K562 (cell line): ENCODE measurements at regions not wholly inside any gene's neighbourhood (a gene's known extent, or its start where the extent isn't known, plus 50 kb on each side); places are given as distances from the start of the nearest gene placed in this dataset.

ENCODE experiments used
- ATAC-seq: fragments of 200-7000 bp; cut with Tn5 transposase; 3 replicates; pipeline ENCODE4 v1.9.1; 2020; ENCODE audit warnings: moderate library complexity
- BruUV-seq: library from RNA; stranded (reverse); fragments of 400-500 nt; replicated peaks from 2 replicates; lab custom pipeline; 2021; lab: Mats Ljungman, UMichigan
- CTCF ChIA-PET: fragments of 300-600 bp; formaldehyde crosslinking; extraction: SDS; loops from one replicate; lab custom pipeline; 2021; ENCODE audit warnings: low intra/inter-chr PET ratio; lab: Yijun Ruan, JAX
- POLR2A ChIA-PET: fragments of 300-600, 350-650 bp; sonication (Branson Sonifier 250); formaldehyde crosslinking; extraction: SDS; loops from one replicate; lab custom pipeline; 2021; ENCODE audit warnings: antibody characterized with exemption, inconsistent platforms; lab: Yijun Ruan, JAX
- DNase-seq, 4 experiments: peaks; one replicate each; pipeline versions ENCODE4 v3.0.0 to v3.0.0-alpha.2; 2011 to 2018; ENCODE audit warnings: low spot score in 3 of 4, mixed read lengths in 3 of 4; ENCODE audit errors: extremely low read depth in 1 of 4
- FAIRE-seq: peaks from 2 replicates; lab custom pipeline; 2011; peaks lifted over from hg19 to GRCh38; lab: Jason Lieb, UNC
- H2AFZ ChIP-seq: 2 replicates; pipeline ENCODE4 v1.6.0; 2011; ENCODE audit warnings: low read depth, low read length, control low read depth, inconsistent platforms
- H3K27ac ChIP-seq: fragments of 200-600 bp; 3 replicates; pipeline ENCODE4 v1.8.0; 2011; ENCODE audit warnings: low read depth, mild to moderate bottlenecking, control low read depth, inconsistent platforms, low read length, moderate library complexity, mixed read lengths; ENCODE audit errors: extremely low read depth
- H3K27me3 ChIP-seq, 2 experiments: fragments of 300-600 bp in 1 of 2; 2 replicates in 1 of 2; 3 replicates in 1 of 2; pipeline versions ENCODE4 v1.6.0 to v1.8.0; 2011; ENCODE audit warnings: inconsistent platforms in 2 of 2, low read length in 2 of 2, mild to moderate bottlenecking in 1 of 2, mixed read lengths in 1 of 2, moderate library complexity in 1 of 2; ENCODE audit not compliant: control insufficient read depth in 2 of 2, insufficient read depth in 2 of 2
- H3K36me3 ChIP-seq: fragments of 300-600 bp; 3 replicates; pipeline ENCODE4 v1.8.0; 2011; ENCODE audit warnings: mild to moderate bottlenecking, low read length, inconsistent platforms; ENCODE audit not compliant: control insufficient read depth, insufficient read depth
- H3K4me1 ChIP-seq, 2 experiments: fragments of 200-600 bp in 1 of 2; replicated peaks in 1 of 2; 2 replicates in 1 of 2; 3 replicates in 1 of 2; pipeline versions ENCODE4 v1.5.1 to v1.8.0; 2011; ENCODE audit warnings: inconsistent platforms in 2 of 2, low read length in 2 of 2, mild to moderate bottlenecking in 1 of 2, mixed read lengths in 1 of 2, moderate library complexity in 1 of 2; ENCODE audit not compliant: control insufficient read depth in 2 of 2, insufficient read depth in 2 of 2
- H3K4me2 ChIP-seq: 2 replicates; pipeline ENCODE4 v1.6.1; 2011; ENCODE audit warnings: low read length, control low read depth, inconsistent platforms, mixed read lengths; ENCODE audit not compliant: insufficient read depth
- H3K4me3 ChIP-seq: fragments of 200-600 bp; sonication (generic), shearing (Covaris generic); 2 replicates; pipeline ENCODE4 v1.5.1; 2016; ENCODE audit warnings: control low read depth, inconsistent platforms
- H3K79me2 ChIP-seq: fragments of 200-600 bp; 3 replicates; pipeline ENCODE4 v1.8.0; 2011; ENCODE audit warnings: low read length, inconsistent platforms; ENCODE audit not compliant: control insufficient read depth, insufficient read depth
- H3K9ac ChIP-seq, 2 experiments: 2 replicates each; pipeline versions ENCODE4 v1.6.0 to v1.6.1; 2011; ENCODE audit warnings: low read depth in 2 of 2, low read length in 2 of 2, control low read depth in 1 of 2, inconsistent platforms in 1 of 2, mild to moderate bottlenecking in 1 of 2, mixed read lengths in 1 of 2; ENCODE audit not compliant: insufficient read depth in 1 of 2
- H3K9me1 ChIP-seq: one replicate; pipeline ENCODE4 v1.6.0; 2011; ENCODE audit warnings: inconsistent platforms, mild to moderate bottlenecking, low read length, moderate library complexity; ENCODE audit not compliant: control insufficient read depth, insufficient read depth
- H3K9me3 ChIP-seq: replicated peaks from 2 replicates; pipeline ENCODE4 v1.5.1; 2011; ENCODE audit warnings: low read depth, low read length, inconsistent platforms; ENCODE audit not compliant: control insufficient read depth, insufficient read depth
- H4K20me1 ChIP-seq: replicated peaks from 2 replicates; pipeline ENCODE4 v1.6.1; 2011; ENCODE audit warnings: low read length, inconsistent platforms, mixed read lengths; ENCODE audit not compliant: control insufficient read depth, insufficient read depth
- CBFA2T3 ChIP-seq: fragments of 450-650 bp; IDR thresholded peaks from 2 replicates; pipeline ENCODE4 v1.6.1; 2017
- CXXC5 ChIP-seq: fragments of 250-450 bp; sonication (Bioruptor Pico); IDR thresholded peaks from 2 replicates; pipeline ENCODE4 v1.8.0; 2022; ENCODE audit warnings: inconsistent platforms, mild to moderate bottlenecking, moderate library complexity
- ELF2 ChIP-seq: fragments of 250-450 bp; sonication (Bioruptor Pico); IDR thresholded peaks from 2 replicates; pipeline ENCODE4 v1.5.0; 2021; ENCODE audit warnings: mild to moderate bottlenecking
- HNRNPLL ChIP-seq: fragments of 200-400 bp; formaldehyde crosslinking; IDR thresholded peaks from 2 replicates; pipeline ENCODE4 v1.6.1; 2017; ENCODE audit warnings: low read length, low read depth, mild to moderate bottlenecking; ENCODE audit not compliant: poor library complexity, severe bottlenecking
- KLF13 ChIP-seq: fragments of 450-650 bp; IDR thresholded peaks from 2 replicates; pipeline ENCODE4 v1.6.1; 2016; ENCODE audit warnings: missing genetic modification characterization, low read depth, mild to moderate bottlenecking, missing compliant biosample characterization, moderate library complexity, borderline replicate concordance
- MEF2A ChIP-seq: IDR thresholded peaks from 2 replicates; pipeline ENCODE4 v1.6.1; 2011; ENCODE audit warnings: low read depth, mild to moderate bottlenecking, low read length, moderate library complexity; ENCODE audit not compliant: control insufficient read depth
- POLR2A ChIP-seq: fragments of 450-650 bp; conservative IDR thresholded peaks from 2 replicates; pipeline ENCODE4 v1.6.1; 2016
- POLR2AphosphoS2 ChIP-seq: IDR thresholded peaks from 2 replicates; pipeline ENCODE4 v1.6.1; 2012; ENCODE audit warnings: low read length, improper control_type of control experiment
- PTRF ChIP-seq: fragments of 450-650 bp; IDR thresholded peaks from 2 replicates; pipeline ENCODE4 v1.6.1; 2016; ENCODE audit warnings: mild to moderate bottlenecking, missing genetic modification characterization, missing compliant biosample characterization
- PURB ChIP-seq: sonication (generic); formaldehyde crosslinking; IDR thresholded peaks from 2 replicates; pipeline ENCODE4 v1.9.0; 2021; ENCODE audit warnings: low read depth, mild to moderate bottlenecking, missing genetic modification reagents
- RNF2 ChIP-seq: sonication (generic); IDR thresholded peaks from 2 replicates; pipeline ENCODE4 v1.6.1; 2016
- TAF1 ChIP-seq: IDR thresholded peaks from 2 replicates; pipeline ENCODE4 v1.6.1; 2011; ENCODE audit warnings: mild to moderate bottlenecking, low read length, moderate library complexity; ENCODE audit not compliant: insufficient read depth, control insufficient read depth, severe bottlenecking; ENCODE audit errors: extremely low read depth
- TSC22D4 ChIP-seq: fragments of 450-650 bp; IDR thresholded peaks from 2 replicates; pipeline ENCODE4 v1.6.1; 2016; ENCODE audit warnings: missing genetic modification characterization, missing biosample characterization, control low read depth
- ZFP1 ChIP-seq: fragments of 450-650 bp; formaldehyde crosslinking; IDR thresholded peaks from 2 replicates; pipeline ENCODE4 v1.4.0; 2020; ENCODE audit warnings: mild to moderate bottlenecking, mixed read lengths
- ZNF589 ChIP-seq: fragments of 200-800 bp; sonication (Bioruptor generic); IDR thresholded peaks from 2 replicates; pipeline ENCODE4 v1.6.1; 2016; ENCODE audit warnings: low read depth, missing genetic modification characterization, missing compliant biosample characterization
- ZNF707 ChIP-seq: fragments of 250-450 bp; sonication (Bioruptor Pico); conservative IDR thresholded peaks from 2 replicates; pipeline ENCODE4 v1.8.0; 2022; ENCODE audit warnings: inconsistent platforms, mild to moderate bottlenecking, moderate library complexity
- WGBS: fragments of 100-300 bp; shearing (Covaris generic); methylation state at CpG from one replicate; pipeline ENCODE4 v1.1.6; 2016; ENCODE audit warnings: low coverage, mixed read lengths; ENCODE audit not compliant: insufficient coverage; ENCODE audit errors: missing lambda C conversion rate; 5-methylcytosine and 5-hydroxymethylcytosine counted together
- in situ Hi-C: fragments of 300-500 bp; cut with MboI; formaldehyde crosslinking; loops from 4 replicates; pipeline ENCODE4 v1.15.0; 2018; ENCODE audit warnings: inconsistent platforms, mixed read lengths
- intact Hi-C: fragments of 100-400 bp; cut with micrococcal nuclease; formaldehyde crosslinking; loops from 2 replicates; pipeline ENCODE4 v1.14.2; 2022
- TF ChIP-seq, protein P1 (sequence below): fragments of 450-650 bp; IDR thresholded peaks from 2 replicates; pipeline ENCODE4 v1.6.1; 2016
- TF ChIP-seq, protein P2 (sequence below): fragments of 250-450 bp; sonication (Bioruptor Pico); IDR thresholded peaks from 2 replicates; pipeline ENCODE4 v1.4.0; 2020

DNA sequence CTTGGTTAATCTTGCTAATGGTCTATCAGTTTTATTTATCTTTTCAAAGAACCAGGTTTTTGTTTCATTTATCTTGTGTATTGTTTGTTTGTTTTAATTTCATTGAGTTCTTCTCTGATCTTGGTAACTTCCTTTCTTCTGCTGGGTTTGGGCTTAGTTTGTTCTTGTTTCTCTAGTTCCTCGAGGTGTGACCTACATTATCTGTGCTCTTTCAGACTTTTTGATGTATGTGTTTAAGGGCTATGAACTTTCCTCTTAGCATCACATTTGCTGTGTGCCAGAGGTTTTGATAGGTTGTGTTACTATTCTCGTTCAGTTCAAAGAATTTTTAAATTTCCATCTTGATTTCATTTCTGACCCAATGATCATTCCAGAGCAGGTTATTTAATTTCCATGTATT is 365.4 kb upstream of the GATB start:
- H3K79me2 ChIP-seq: no peaks in the 10 kb centered on the region
- H2AFZ ChIP-seq: no peak overlapping the region
- no peak for DNase-seq
- no peak for ATAC-seq
- FAIRE-seq: no peak
- CTCF ChIA-PET: no interaction called here
- POLR2A ChIA-PET: no interaction called here
- TF ChIP-seq MEF2A (no peak), CXXC5 (no peak), CBFA2T3 (no peak), PTRF (no peak), HNRNPLL (no peak), TAF1 (no peak), ZFP1 (CRISPR knock-in tag) (no peak), ELF2 (CRISPR knock-in tag) (no peak), KLF13 (no peak), PURB (CRISPR knock-in tag) (no peak), TSC22D4 (tag) (no peak), RNF2 (no peak), ZNF589 (CRISPR knock-in tag) (no peak), ZNF707 (no peak), POLR2A (no peak), POLR2AphosphoS2 (no peak)
- TF ChIP-seq, protein P1, sequence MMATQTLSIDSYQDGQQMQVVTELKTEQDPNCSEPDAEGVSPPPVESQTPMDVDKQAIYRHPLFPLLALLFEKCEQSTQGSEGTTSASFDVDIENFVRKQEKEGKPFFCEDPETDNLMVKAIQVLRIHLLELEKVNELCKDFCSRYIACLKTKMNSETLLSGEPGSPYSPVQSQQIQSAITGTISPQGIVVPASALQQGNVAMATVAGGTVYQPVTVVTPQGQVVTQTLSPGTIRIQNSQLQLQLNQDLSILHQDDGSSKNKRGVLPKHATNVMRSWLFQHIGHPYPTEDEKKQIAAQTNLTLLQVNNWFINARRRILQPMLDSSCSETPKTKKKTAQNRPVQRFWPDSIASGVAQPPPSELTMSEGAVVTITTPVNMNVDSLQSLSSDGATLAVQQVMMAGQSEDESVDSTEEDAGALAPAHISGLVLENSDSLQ: no peak
- TF ChIP-seq, protein P2, sequence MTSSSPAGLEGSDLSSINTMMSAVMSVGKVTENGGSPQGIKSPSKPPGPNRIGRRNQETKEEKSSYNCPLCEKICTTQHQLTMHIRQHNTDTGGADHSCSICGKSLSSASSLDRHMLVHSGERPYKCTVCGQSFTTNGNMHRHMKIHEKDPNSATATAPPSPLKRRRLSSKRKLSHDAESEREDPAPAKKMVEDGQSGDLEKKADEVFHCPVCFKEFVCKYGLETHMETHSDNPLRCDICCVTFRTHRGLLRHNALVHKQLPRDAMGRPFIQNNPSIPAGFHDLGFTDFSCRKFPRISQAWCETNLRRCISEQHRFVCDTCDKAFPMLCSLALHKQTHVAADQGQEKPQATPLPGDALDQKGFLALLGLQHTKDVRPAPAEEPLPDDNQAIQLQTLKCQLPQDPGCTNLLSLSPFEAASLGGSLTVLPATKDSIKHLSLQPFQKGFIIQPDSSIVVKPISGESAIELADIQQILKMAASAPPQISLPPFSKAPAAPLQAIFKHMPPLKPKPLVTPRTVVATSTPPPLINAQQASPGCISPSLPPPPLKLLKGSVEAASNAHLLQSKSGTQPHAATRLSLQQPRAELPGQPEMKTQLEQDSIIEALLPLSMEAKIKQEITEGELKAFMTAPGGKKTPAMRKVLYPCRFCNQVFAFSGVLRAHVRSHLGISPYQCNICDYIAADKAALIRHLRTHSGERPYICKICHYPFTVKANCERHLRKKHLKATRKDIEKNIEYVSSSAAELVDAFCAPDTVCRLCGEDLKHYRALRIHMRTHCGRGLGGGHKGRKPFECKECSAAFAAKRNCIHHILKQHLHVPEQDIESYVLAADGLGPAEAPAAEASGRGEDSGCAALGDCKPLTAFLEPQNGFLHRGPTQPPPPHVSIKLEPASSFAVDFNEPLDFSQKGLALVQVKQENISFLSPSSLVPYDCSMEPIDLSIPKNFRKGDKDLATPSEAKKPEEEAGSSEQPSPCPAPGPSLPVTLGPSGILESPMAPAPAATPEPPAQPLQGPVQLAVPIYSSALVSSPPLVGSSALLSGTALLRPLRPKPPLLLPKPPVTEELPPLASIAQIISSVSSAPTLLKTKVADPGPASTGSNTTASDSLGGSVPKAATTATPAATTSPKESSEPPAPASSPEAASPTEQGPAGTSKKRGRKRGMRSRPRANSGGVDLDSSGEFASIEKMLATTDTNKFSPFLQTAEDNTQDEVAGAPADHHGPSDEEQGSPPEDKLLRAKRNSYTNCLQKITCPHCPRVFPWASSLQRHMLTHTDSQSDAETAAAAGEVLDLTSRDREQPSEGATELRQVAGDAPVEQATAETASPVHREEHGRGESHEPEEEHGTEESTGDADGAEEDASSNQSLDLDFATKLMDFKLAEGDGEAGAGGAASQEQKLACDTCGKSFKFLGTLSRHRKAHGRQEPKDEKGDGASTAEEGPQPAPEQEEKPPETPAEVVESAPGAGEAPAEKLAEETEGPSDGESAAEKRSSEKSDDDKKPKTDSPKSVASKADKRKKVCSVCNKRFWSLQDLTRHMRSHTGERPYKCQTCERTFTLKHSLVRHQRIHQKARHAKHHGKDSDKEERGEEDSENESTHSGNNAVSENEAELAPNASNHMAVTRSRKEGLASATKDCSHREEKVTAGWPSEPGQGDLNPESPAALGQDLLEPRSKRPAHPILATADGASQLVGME (CRISPR knock-in tag): no peak
- TF ChIP-seq, all 486 proteins: peak for 0
- Histone ChIP-seq H3K4me2 (no peak overlapping the region), H4K20me1 (no peaks in the 10 kb centered on the region), H3K27ac (no peak overlapping the region), H3K9ac (no peak overlapping the region), H3K4me3 (no peak overlapping the region), H3K4me1 (no peaks in the 10 kb centered on the region), H3K9me3 (no peaks in the 10 kb centered on the region), H3K27me3 (no peaks in the 10 kb centered on the region), H3K9me1 (no peaks in the 10 kb centered on the region), H3K36me3 (no peaks in the 10 kb centered on the region)
- 3% methylated on average over 2 of the region's 2 CpGs for WGBS
- BruUV-seq: no TSS peak
- in situ Hi-C loops (no loop called here), intact Hi-C loops (no loop called here)
